Mesenchymal stem cell (in vitro differentiated cells and primary cell): ENCODE measurements at regions not wholly inside any gene's neighbourhood (a gene's known extent, or its start where the extent isn't known, plus 50 kb on each side); places are given as distances from the start of the nearest gene placed in this dataset.
"Not testable (repeated sequence)": the region's sequence is repeated elsewhere in the genome, so short reads cannot be mapped to it uniquely, and the experiment has no call there.

ENCODE experiments used
- DNase-seq: peaks from one replicate; pipeline ENCODE4 v3.0.0-alpha.2; 2013
- H2AFZ ChIP-seq: one replicate; pipeline ENCODE4 v1.6.1; 2013; ENCODE audit warnings: low read depth, mild to moderate bottlenecking, control low read depth, inconsistent platforms, low read length, moderate library complexity
- H2AK5ac ChIP-seq: 2 replicates; pipeline ENCODE4 v1.6.1; 2013; ENCODE audit warnings: low read length, moderate library complexity, mild to moderate bottlenecking, inconsistent platforms; ENCODE audit not compliant: severe bottlenecking
- H2BK120ac ChIP-seq: one replicate; pipeline ENCODE4 v1.6.1; 2013; ENCODE audit warnings: low read depth, mild to moderate bottlenecking, inconsistent platforms, low read length, moderate library complexity
- H2BK12ac ChIP-seq, 2 experiments: one replicate each; pipeline ENCODE4 v1.6.1; 2013; ENCODE audit warnings: inconsistent platforms in 2 of 2, low read length in 2 of 2, mild to moderate bottlenecking in 2 of 2, moderate library complexity in 2 of 2, control low read depth in 1 of 2
- H2BK15ac ChIP-seq: one replicate; pipeline ENCODE4 v1.6.1; 2013; ENCODE audit warnings: mild to moderate bottlenecking, low read depth, inconsistent platforms; ENCODE audit not compliant: poor library complexity, severe bottlenecking
- H2BK5ac ChIP-seq: 2 replicates; pipeline ENCODE4 v1.6.1; 2013; ENCODE audit warnings: low read depth, mild to moderate bottlenecking, low read length, control low read depth, inconsistent platforms; ENCODE audit not compliant: poor library complexity, severe bottlenecking
- H3K14ac ChIP-seq, 2 experiments: one replicate each; pipeline ENCODE4 v1.6.1; 2013; ENCODE audit warnings: inconsistent platforms in 2 of 2, low read length in 2 of 2, control low read depth in 1 of 2, mild to moderate bottlenecking in 1 of 2, moderate library complexity in 1 of 2
- H3K18ac ChIP-seq, 2 experiments: one replicate each; pipeline ENCODE4 v1.6.1; 2013; ENCODE audit warnings: inconsistent platforms in 2 of 2, low read length in 2 of 2, control low read depth in 1 of 2, low read depth in 1 of 2, mild to moderate bottlenecking in 1 of 2
- H3K23ac ChIP-seq, 2 experiments: one replicate each; pipeline ENCODE4 v1.6.1; 2013; ENCODE audit warnings: inconsistent platforms in 2 of 2, low read length in 2 of 2, mild to moderate bottlenecking in 2 of 2, moderate library complexity in 2 of 2, control low read depth in 1 of 2
- H3K27ac ChIP-seq: 2 replicates; pipeline ENCODE4 v1.5.1; 2013; ENCODE audit warnings: mild to moderate bottlenecking, moderate library complexity, low read length, control low read depth, inconsistent platforms; ENCODE audit not compliant: poor library complexity, severe bottlenecking
- H3K27me3 ChIP-seq, 2 experiments: 2 replicates each; pipeline versions ENCODE4 v1.6.1 to v1.7.0; 2013; ENCODE audit warnings: low read length in 2 of 2, mild to moderate bottlenecking in 2 of 2, moderate library complexity in 2 of 2, control low read depth in 1 of 2, inconsistent platforms in 1 of 2; ENCODE audit not compliant: control insufficient read depth in 1 of 2, insufficient read depth in 1 of 2
- H3K36me3 ChIP-seq, 2 experiments: 2 replicates each; pipeline versions ENCODE4 v1.6.1 to v1.7.0; 2013; ENCODE audit warnings: low read length in 2 of 2, control low read depth in 1 of 2, inconsistent platforms in 1 of 2, low read depth in 1 of 2, mild to moderate bottlenecking in 1 of 2; ENCODE audit not compliant: insufficient read depth in 2 of 2, control insufficient read depth in 1 of 2
- H3K4ac ChIP-seq, 2 experiments: one replicate each; pipeline ENCODE4 v1.6.1; 2013; ENCODE audit warnings: inconsistent platforms in 2 of 2, low read length in 2 of 2, mild to moderate bottlenecking in 2 of 2, moderate library complexity in 2 of 2, control low read depth in 1 of 2, low read depth in 1 of 2
- H3K4me1 ChIP-seq: 2 replicates; pipeline ENCODE4 v1.6.1; 2013; ENCODE audit warnings: low read depth, low read length, control low read depth; ENCODE audit not compliant: control insufficient read depth, insufficient read depth
- H3K4me2 ChIP-seq: 2 replicates; pipeline ENCODE4 v1.6.1; 2013; ENCODE audit warnings: low read length, mild to moderate bottlenecking, inconsistent platforms; ENCODE audit not compliant: poor library complexity, severe bottlenecking
- H3K4me3 ChIP-seq, 2 experiments: 2 replicates each; pipeline versions ENCODE4 v1.5.1 to v1.7.0; 2013; ENCODE audit warnings: low read length in 2 of 2, mild to moderate bottlenecking in 2 of 2, control low read depth in 1 of 2, low read depth in 1 of 2; ENCODE audit not compliant: insufficient read depth in 1 of 2
- H3K79me1 ChIP-seq: replicated peaks from 2 replicates; pipeline ENCODE4 v1.6.1; 2013; ENCODE audit warnings: mild to moderate bottlenecking, control low read depth, low read length, inconsistent platforms; ENCODE audit not compliant: poor library complexity, severe bottlenecking
- H3K9ac ChIP-seq: 2 replicates; pipeline ENCODE4 v1.7.0; 2013; ENCODE audit warnings: mild to moderate bottlenecking, low read length, moderate library complexity
- H3K9me3 ChIP-seq: 2 replicates; pipeline ENCODE4 v1.7.0; 2013; ENCODE audit warnings: mild to moderate bottlenecking, low read length; ENCODE audit not compliant: control insufficient read depth
- H4K8ac ChIP-seq: one replicate; pipeline ENCODE4 v1.6.1; 2013; ENCODE audit warnings: inconsistent platforms, mild to moderate bottlenecking, low read length, moderate library complexity
- H4K91ac ChIP-seq: one replicate; pipeline ENCODE4 v1.6.1; 2013; ENCODE audit warnings: mild to moderate bottlenecking, low read length, inconsistent platforms
- WGBS: methylation state at CpG from one replicate; pipeline ENCODE4 v1.1.7; 2013; ENCODE audit warnings: mixed read lengths; 5-methylcytosine and 5-hydroxymethylcytosine counted together

DNA sequence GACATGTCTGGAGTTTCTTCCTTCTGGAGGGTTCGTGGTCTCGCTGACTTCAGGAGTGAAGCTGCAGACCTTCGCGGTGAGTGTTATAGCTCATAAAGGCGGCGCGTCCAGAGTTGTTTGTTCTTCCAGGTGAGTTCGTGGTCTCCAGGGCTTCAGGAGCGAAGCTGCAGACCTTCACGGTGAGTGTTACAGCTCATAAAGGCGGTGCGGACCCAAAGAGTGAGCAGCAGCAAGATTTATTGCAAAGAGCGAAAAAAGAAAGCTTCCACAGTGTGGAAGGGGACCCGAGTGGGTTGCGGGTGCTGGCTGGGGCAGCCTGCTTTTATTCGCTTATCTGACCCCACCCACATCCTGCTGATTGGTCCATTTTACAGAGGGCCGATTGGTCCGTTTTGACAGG lies 784.2 kb upstream of the FBXO33 start:
- DNase-seq, H2BK120ac ChIP-seq, H3K9me3 ChIP-seq, H3K4me2 ChIP-seq, H3K23ac ChIP-seq, H2AFZ ChIP-seq, H2BK12ac ChIP-seq, H2BK15ac ChIP-seq, H3K4me3 ChIP-seq, H3K36me3 ChIP-seq, H2BK5ac ChIP-seq, H3K4me1 ChIP-seq, H3K27ac ChIP-seq, H3K18ac ChIP-seq, H3K79me1 ChIP-seq, H3K27me3 ChIP-seq, H4K91ac ChIP-seq, H3K14ac ChIP-seq, H4K8ac ChIP-seq, H3K4ac ChIP-seq, H2AK5ac ChIP-seq, H3K9ac ChIP-seq: not testable (repeated sequence)
- 91% methylated on average over 18 of the region's 18 CpGs for WGBS

DNA sequence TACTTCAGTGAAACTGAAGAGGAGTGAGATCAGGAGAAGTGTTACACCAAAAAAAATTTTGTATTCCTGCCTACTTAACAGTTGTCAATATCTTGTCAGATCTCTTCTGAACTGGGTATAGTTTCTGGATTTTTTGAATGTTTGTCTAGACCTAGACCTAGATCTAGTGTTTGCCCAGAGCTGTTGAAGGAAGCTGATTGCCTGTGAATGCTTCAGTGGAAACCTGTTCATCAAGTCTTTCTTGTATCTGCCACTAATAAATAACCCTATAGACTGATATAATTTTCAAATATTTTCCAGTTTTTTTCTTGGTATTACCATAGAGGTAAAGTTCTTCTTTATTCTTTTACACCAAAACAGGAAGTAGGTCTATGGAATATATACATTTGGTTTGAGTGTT lies 781.5 kb upstream of the FBXO33 start:
- no peak overlapping the region for H3K27ac ChIP-seq
- no peak overlapping the region for H2AK5ac ChIP-seq
- no peak overlapping the region for H3K14ac ChIP-seq
- H4K91ac ChIP-seq, result no peak overlapping the region
- H3K36me3 ChIP-seq, result no peaks in the 10 kb centered on the region
- no peak overlapping the region for H4K8ac ChIP-seq
- H3K27me3 ChIP-seq, result no peaks in the 10 kb centered on the region
- H3K9ac ChIP-seq, result no peak overlapping the region
- H2BK5ac ChIP-seq, result no peak overlapping the region
- DNase-seq, result no peak
- H3K23ac ChIP-seq, result no peak overlapping the region
- no peak overlapping the region for H2BK120ac ChIP-seq
- no peak overlapping the region for H2AFZ ChIP-seq
- no peaks in the 10 kb centered on the region for H3K4me1 ChIP-seq
- no peaks in the 10 kb centered on the region for H3K79me1 ChIP-seq
- H3K9me3 ChIP-seq, result peaks cover 9% of the 10 kb centered on the region
- no peak overlapping the region for H3K4me3 ChIP-seq
- H2BK15ac ChIP-seq, result no peak overlapping the region
- no peak overlapping the region for H3K4ac ChIP-seq
- no peak overlapping the region for H3K4me2 ChIP-seq
- H2BK12ac ChIP-seq, result no peak overlapping the region
- no peak overlapping the region for H3K18ac ChIP-seq

DNA sequence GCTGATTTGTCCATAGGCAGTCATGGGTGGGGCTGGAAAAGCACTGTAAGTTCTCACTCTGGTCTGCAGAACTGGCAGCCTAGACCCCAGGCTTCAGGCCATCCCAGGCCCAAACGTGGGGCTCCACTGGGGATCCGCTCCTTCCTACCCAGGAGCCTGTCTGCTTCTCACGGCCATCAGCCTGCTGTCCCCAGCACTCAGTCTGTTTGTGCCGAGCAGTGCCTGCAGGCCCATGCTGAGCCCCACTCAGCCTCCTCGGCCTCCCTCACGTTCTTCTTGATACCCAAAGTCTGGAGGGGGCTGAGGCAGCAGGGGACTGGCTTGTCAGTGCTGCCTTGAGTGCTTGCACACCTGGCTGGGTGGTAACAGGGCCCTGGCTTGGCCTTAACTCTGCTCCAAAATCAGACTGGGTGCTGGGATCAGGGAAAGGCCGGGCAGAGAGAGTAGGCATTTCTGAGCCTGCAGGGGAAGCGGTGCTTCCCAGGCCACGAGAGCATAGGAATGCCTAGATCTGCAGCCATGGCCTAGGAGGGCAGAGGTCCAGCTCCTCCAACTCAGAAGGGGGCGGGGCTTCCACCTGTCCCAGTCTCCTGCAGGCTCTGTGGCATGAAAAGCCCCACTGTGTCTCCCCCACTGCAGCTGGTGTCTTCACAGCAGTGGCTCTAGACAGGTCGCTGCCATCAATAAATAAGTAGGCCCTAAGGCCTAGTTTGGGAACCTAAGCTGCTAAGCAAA lies 772.4 kb upstream of the FBXO33 start:
- Histone ChIP-seq H2BK5ac (no peak overlapping the region), H3K18ac (no peak overlapping the region), H3K79me1 (no peaks in the 10 kb centered on the region), H2BK120ac (no peak overlapping the region), H4K8ac (no peak overlapping the region), H3K23ac (no peak overlapping the region), H3K4me2 (no peak overlapping the region), H3K4me1 (peaks cover 2% of the 10 kb centered on the region), H2BK15ac (no peak overlapping the region), H3K9ac (no peak overlapping the region), H3K9me3 (peaks cover 31% of the 10 kb centered on the region), H3K36me3 (no peaks in the 10 kb centered on the region), H3K14ac (no peak overlapping the region), H2AK5ac (no peak overlapping the region), H3K27me3 (no peaks in the 10 kb centered on the region), H3K4me3 (no peak overlapping the region), H3K27ac (no peak overlapping the region), H2BK12ac (no peak overlapping the region), H2AFZ (peak overlapping the region; percentile 44), H4K91ac (no peak overlapping the region), H3K4ac (no peak overlapping the region)
- WGBS, result 78% methylated on average over 11 of the region's 11 CpGs
- no peak for DNase-seq

DNA sequence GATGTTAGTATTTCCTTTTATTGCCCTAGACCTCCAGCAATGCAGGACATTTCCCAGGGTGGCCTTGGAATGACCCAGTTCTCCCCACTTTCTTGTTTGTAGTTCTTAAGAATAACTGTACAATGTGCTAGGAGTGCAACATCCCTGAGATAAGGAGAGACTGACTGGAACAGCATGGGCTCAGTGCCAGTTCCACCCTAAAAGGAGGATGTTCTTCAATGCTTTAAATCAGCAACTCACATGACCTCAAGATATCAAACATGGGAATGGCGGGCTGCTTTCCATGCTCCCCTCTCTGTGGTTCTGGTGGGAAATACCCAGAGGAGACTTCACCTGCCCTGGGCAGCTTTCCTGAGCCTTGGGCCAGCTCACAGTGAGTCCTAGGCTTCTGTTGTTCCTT lies 766.9 kb upstream of the FBXO33 start:
- Histone ChIP-seq H4K8ac (no peak overlapping the region), H3K4me2 (no peak overlapping the region), H3K4me3 (no peak overlapping the region), H2AFZ (no peak overlapping the region), H3K18ac (no peak overlapping the region), H3K27me3 (no peaks in the 10 kb centered on the region), H2BK5ac (no peak overlapping the region), H3K23ac (no peak overlapping the region), H3K9me3 (peaks cover 12% of the 10 kb centered on the region), H3K36me3 (no peaks in the 10 kb centered on the region), H2AK5ac (no peak overlapping the region), H2BK15ac (no peak overlapping the region), H3K4ac (no peak overlapping the region), H2BK120ac (no peak overlapping the region), H3K79me1 (no peaks in the 10 kb centered on the region), H3K4me1 (no peaks in the 10 kb centered on the region), H3K27ac (no peak overlapping the region), H3K14ac (no peak overlapping the region), H3K9ac (no peak overlapping the region), H4K91ac (no peak overlapping the region), H2BK12ac (no peak overlapping the region)
- no peak for DNase-seq
- 92% methylated on average over 1 of the region's 1 CpG for WGBS
